ENCODE measurements at regions not wholly inside any gene's neighbourhood (a gene's known extent, or its start where the extent isn't known, plus 50 kb on each side); places are given as distances from the start of the nearest gene placed in this dataset.
"Not testable (repeated sequence)": the region's sequence is repeated elsewhere in the genome, so short reads cannot be mapped to it uniquely, and the experiment has no call there.

DNA sequence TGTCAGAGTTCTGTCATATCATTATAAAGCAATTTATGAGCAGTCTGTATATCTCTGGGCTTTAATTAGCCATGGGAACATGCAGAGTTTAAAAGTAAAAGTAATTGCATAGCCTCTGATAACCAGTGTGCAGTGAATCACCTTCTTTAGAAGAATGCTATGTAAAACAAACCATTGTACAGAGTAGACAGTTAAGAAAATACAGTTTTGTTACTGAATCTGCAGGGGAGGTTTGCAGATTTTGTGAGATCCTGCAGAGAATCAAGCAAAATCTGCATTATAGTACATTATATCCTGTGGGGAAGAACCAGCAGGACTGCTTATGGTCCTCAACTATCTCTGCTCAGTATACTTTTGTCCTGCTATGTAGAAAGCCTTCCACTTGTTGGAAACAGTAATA lies 396.2 kb upstream of the NAALADL2 start:
- H3K4me3 Mint-ChIP-seq, result no peak overlapping the region
- no peak overlapping the region for H3K27ac Mint-ChIP-seq
- no peaks in the 10 kb centered on the region for H3K27me3 Mint-ChIP-seq
- H3K36me3 Mint-ChIP-seq, result no peaks in the 10 kb centered on the region
- H3K9me3 Mint-ChIP-seq, result no peaks in the 10 kb centered on the region
- no peak for DNase-seq
- H3K4me1 Mint-ChIP-seq, result no peaks in the 10 kb centered on the region

DNA sequence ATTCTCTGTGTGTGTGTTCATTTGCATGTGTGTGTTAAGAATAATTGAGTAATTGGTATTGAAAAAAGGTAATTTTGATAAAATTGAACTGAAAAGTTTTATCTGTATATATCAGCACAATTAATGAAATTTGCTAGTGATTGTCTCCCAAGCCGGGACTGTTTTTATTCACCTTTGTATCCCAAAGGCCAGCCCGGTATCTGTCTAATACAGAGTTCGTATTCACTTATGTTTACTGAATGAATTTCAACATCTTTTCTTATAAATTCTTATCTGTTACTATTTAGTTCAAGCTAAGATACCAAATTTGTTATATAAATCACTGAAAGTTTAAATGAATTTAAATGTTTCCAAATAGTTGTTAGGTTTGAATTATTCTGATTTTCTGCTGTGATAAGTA lies 394.0 kb upstream of the NAALADL2 start:
- Mint-ChIP-seq H3K9me3 (peaks cover under 1% of the 10 kb centered on the region), H3K36me3 (no peaks in the 10 kb centered on the region), H3K4me1 (no peaks in the 10 kb centered on the region), H3K4me3 (no peak overlapping the region), H3K27ac (no peak overlapping the region), H3K27me3 (no peaks in the 10 kb centered on the region)
- no peak for DNase-seq

DNA sequence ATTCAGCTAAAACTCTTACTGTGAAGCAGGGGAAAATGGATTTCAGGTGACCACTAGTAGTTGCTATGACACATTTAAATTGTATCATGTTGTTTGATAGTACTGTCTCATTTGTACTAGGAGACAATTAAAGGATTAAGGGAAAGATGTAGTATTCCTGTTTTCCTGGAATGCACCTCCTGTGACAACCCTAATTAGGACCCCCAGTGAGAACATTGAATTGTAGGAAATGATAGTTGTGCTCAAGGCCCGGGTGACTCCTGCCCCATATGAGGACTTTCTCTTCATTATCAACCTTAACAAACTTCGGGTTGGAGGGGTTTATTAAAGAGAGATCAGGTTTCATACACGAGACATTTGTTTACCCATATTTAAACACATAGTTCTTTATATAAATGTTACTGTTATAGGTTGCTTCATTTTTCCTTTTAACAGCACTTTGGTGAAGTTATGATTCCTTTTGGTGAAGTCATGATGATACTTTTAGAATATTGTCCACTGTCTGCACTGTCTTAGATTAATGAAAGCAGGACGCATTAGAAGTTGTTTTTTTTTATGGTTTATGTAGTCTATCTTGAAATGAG lies 392.6 kb upstream of the NAALADL2 start:
- Mint-ChIP-seq H3K27me3 (no peaks in the 10 kb centered on the region), H3K36me3 (no peaks in the 10 kb centered on the region), H3K4me1 (no peaks in the 10 kb centered on the region), H3K9me3 (peaks cover 1% of the 10 kb centered on the region), H3K4me3 (no peak overlapping the region), H3K27ac (no peak overlapping the region)
- no peak for DNase-seq

DNA sequence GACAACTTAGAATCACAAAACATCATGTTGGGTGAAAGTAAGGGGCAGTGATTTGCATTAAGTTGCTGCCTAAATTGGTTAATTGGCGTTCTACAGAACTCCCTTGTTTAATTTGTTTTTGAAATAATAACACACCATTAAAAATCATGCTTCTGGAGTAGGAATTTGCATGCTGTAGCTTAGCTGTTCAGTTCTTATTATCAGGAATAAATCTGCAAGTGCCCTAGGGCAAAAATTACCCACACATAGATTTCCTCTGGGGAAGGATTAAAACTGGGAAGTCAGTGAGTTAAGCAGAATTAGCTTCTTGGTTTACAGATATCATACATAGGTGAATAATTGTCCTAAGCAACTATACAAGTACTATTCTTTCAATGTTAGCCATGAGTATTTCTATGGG lies 381.6 kb upstream of the NAALADL2 start:
- H3K27me3 Mint-ChIP-seq, result no peaks in the 10 kb centered on the region
- no peaks in the 10 kb centered on the region for H3K36me3 Mint-ChIP-seq
- H3K27ac Mint-ChIP-seq, result no peak overlapping the region
- no peaks in the 10 kb centered on the region for H3K9me3 Mint-ChIP-seq
- no peaks in the 10 kb centered on the region for H3K4me1 Mint-ChIP-seq
- DNase-seq, result no peak
- no peak overlapping the region for H3K4me3 Mint-ChIP-seq

DNA sequence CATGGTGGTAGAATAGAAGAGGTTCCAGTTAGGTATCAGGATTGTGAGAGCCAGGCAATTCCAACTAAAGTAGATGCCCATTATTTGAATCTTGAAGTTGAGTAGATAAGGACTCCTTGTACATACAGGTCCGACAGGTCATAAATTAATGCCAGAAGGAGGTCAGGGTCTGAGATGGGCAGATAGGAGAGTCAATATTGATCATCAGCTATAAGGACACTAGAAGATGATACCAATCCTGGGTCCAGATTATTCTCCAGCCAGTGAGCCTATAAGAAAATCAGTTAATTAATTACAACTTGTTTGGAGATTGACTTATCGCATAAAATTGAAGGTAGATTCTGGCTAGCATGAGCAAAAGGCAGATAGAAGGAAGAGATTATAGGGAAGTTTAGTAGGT lies 378.4 kb upstream of the NAALADL2 start:
- DNase-seq, result no peak
- Mint-ChIP-seq H3K36me3 (no peaks in the 10 kb centered on the region), H3K4me1 (no peaks in the 10 kb centered on the region), H3K27ac (no peak overlapping the region), H3K27me3 (no peaks in the 10 kb centered on the region), H3K9me3 (no peaks in the 10 kb centered on the region), H3K4me3 (no peak overlapping the region)

- Mint-ChIP-seq H3K4me3 (no peak overlapping the region), H3K27ac (no peak overlapping the region), H3K36me3 (no peaks in the 10 kb centered on the region), H3K9me3 (no peaks in the 10 kb centered on the region), H3K27me3 (no peaks in the 10 kb centered on the region), H3K4me1 (no peaks in the 10 kb centered on the region)
- DNase-seq, result no peak
Measured at GRCh38 chr3:174482541-174482940, 376.6 kb upstream of the NAALADL2 start.

- no peak overlapping the region for H3K27ac Mint-ChIP-seq
- no peaks in the 10 kb centered on the region for H3K9me3 Mint-ChIP-seq
- H3K27me3 Mint-ChIP-seq, result no peaks in the 10 kb centered on the region
- no peak overlapping the region for H3K4me3 Mint-ChIP-seq
- H3K4me1 Mint-ChIP-seq, result no peaks in the 10 kb centered on the region
- no peak for DNase-seq
- H3K36me3 Mint-ChIP-seq, result no peaks in the 10 kb centered on the region
Measured at GRCh38 chr3:174483254-174483653, 375.9 kb upstream of the NAALADL2 start.

DNA sequence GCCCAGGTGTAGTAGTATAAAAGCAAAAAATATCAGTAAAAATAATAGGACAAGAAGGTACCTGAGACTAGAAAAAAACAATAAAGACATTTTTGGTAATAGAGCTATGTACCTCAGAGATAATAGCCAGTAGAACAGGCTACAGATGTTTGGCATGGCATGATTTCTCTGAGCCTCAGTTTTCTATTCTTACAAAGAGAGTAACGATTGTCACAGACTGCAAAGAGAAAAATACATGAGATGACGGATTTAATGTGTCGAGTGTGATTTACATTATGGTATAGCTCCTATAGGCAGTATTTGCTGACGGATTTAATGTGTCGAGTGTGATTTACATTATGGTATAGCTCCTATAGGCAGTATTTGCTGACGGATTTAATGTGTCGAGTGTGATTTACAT lies 375.3 kb upstream of the NAALADL2 start:
- H3K27ac Mint-ChIP-seq, DNase-seq, H3K27me3 Mint-ChIP-seq, H3K4me1 Mint-ChIP-seq, H3K4me3 Mint-ChIP-seq, H3K36me3 Mint-ChIP-seq, H3K9me3 Mint-ChIP-seq: not testable (repeated sequence)

DNA sequence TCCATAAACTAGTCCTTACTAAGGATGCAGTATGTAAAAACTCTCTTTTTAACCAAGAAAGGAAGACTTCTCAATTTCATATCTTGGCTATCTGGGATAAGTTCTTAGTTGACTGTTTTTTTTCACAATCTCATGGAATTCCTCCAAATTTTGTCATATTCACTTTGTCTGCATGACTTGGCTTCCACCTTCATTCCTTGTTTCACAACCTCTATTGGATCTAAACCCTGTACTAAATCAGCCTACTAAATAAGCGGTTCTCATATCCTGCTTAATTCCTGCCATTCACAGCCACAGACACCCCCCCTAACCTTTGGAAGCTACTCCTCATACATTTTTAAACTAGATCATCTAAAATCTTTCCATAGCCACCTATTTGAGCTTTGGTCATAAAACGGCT lies 370.6 kb upstream of the NAALADL2 start:
- H3K4me1 Mint-ChIP-seq, result no peaks in the 10 kb centered on the region
- no peaks in the 10 kb centered on the region for H3K27me3 Mint-ChIP-seq
- H3K36me3 Mint-ChIP-seq, result no peaks in the 10 kb centered on the region
- H3K9me3 Mint-ChIP-seq, result peaks cover 4% of the 10 kb centered on the region
- no peak overlapping the region for H3K27ac Mint-ChIP-seq
- no peak for DNase-seq
- no peak overlapping the region for H3K4me3 Mint-ChIP-seq

DNA sequence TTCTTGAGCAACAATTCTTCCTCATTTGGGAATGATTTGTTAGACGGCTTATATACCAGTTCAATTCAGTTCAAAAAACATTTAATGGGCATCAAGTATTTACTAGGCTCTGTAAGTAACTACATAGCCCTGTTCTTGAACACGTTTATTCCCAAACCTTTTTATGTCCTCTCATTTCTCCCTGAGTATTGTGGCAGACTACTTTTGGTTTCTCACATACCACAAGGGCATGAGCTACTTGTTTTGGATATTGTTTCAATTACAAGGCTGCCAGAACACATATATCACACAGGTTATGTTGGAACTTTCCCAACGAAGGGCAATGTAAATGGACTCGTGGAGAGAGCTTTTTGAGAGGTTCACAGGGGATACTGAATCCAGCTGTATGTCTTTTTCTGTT lies 363.8 kb upstream of the NAALADL2 start:
- Mint-ChIP-seq H3K4me1 (no peaks in the 10 kb centered on the region), H3K36me3 (no peaks in the 10 kb centered on the region), H3K9me3 (no peaks in the 10 kb centered on the region), H3K4me3 (no peak overlapping the region), H3K27me3 (no peaks in the 10 kb centered on the region), H3K27ac (no peak overlapping the region)
- no peak for DNase-seq

- no peak for DNase-seq
- Mint-ChIP-seq H3K27ac (no peak overlapping the region), H3K36me3 (no peaks in the 10 kb centered on the region), H3K4me3 (no peak overlapping the region), H3K27me3 (no peaks in the 10 kb centered on the region), H3K9me3 (no peaks in the 10 kb centered on the region), H3K4me1 (no peaks in the 10 kb centered on the region)
Measured at GRCh38 chr3:174495928-174496327, 363.2 kb upstream of the NAALADL2 start.

GRCh38 chr3:174498638-174499037 lies 360.5 kb upstream of the NAALADL2 start:
- H3K27me3 Mint-ChIP-seq, result no peaks in the 10 kb centered on the region
- no peak overlapping the region for H3K27ac Mint-ChIP-seq
- no peaks in the 10 kb centered on the region for H3K36me3 Mint-ChIP-seq
- no peak for DNase-seq
- no peak overlapping the region for H3K4me3 Mint-ChIP-seq
- H3K9me3 Mint-ChIP-seq, result no peaks in the 10 kb centered on the region
- no peaks in the 10 kb centered on the region for H3K4me1 Mint-ChIP-seq

GRCh38 chr3:174505266-174505665 lies 353.9 kb upstream of the NAALADL2 start:
- Mint-ChIP-seq H3K27ac (no peak overlapping the region), H3K9me3 (no peaks in the 10 kb centered on the region), H3K27me3 (no peaks in the 10 kb centered on the region), H3K36me3 (no peaks in the 10 kb centered on the region), H3K4me1 (no peaks in the 10 kb centered on the region), H3K4me3 (no peak overlapping the region)
- DNase-seq, result no peak

- Mint-ChIP-seq H3K4me1 (no peaks in the 10 kb centered on the region), H3K4me3 (no peak overlapping the region), H3K27me3 (no peaks in the 10 kb centered on the region), H3K36me3 (no peaks in the 10 kb centered on the region), H3K27ac (no peak overlapping the region), H3K9me3 (peaks cover 4% of the 10 kb centered on the region)
- no peak for DNase-seq
Measured at GRCh38 chr3:174524203-174524602, 334.9 kb upstream of the NAALADL2 start.

- no peaks in the 10 kb centered on the region for H3K27me3 Mint-ChIP-seq
- no peak overlapping the region for H3K4me3 Mint-ChIP-seq
- no peak overlapping the region for H3K27ac Mint-ChIP-seq
- peaks cover 2% of the 10 kb centered on the region for H3K9me3 Mint-ChIP-seq
- no peaks in the 10 kb centered on the region for H3K36me3 Mint-ChIP-seq
- H3K4me1 Mint-ChIP-seq, result no peaks in the 10 kb centered on the region
- no peak for DNase-seq
Measured at GRCh38 chr3:174529298-174529697, 329.8 kb upstream of the NAALADL2 start.

- H3K36me3 Mint-ChIP-seq, result no peaks in the 10 kb centered on the region
- H3K27me3 Mint-ChIP-seq, result no peaks in the 10 kb centered on the region
- H3K9me3 Mint-ChIP-seq, result peaks cover 2% of the 10 kb centered on the region
- DNase-seq, result no peak
- H3K4me1 Mint-ChIP-seq, result no peaks in the 10 kb centered on the region
- no peak overlapping the region for H3K27ac Mint-ChIP-seq
- no peak overlapping the region for H3K4me3 Mint-ChIP-seq
Measured at GRCh38 chr3:174531262-174531982, 327.7 kb upstream of the NAALADL2 start.

Measured in activated naive CD8-positive, alpha-beta T cell treated with anti-CD3 and anti-CD28 coated beads for 36 hours (primary cell).